Endothelial cell of umbilical vein (primary cell): ENCODE measurements at regions not wholly inside any gene's neighbourhood (a gene's known extent, or its start where the extent isn't known, plus 50 kb on each side); places are given as distances from the start of the nearest gene placed in this dataset.

ENCODE experiments used
- BruUV-seq: library from RNA; stranded (reverse); fragments of 400-500 nt; replicated peaks from 2 replicates; lab custom pipeline; 2021; lab: Mats Ljungman, UMichigan
- CTCF ChIA-PET: fragments of 300-600, 350-600 bp; sonication (Branson Sonifier 250); formaldehyde crosslinking; loops from one replicate; lab custom pipeline; 2021; ENCODE audit warnings: antibody characterized with exemption, inconsistent platforms; lab: Charles Lee
- POLR2A ChIA-PET: fragments of 300-600, 350-600 bp; sonication (Branson Sonifier 250); formaldehyde crosslinking; loops from one replicate; lab custom pipeline; 2021; ENCODE audit warnings: antibody characterized with exemption, inconsistent platforms; lab: Charles Lee
- DNase-seq: peaks from one replicate; pipeline ENCODE4 v3.0.0-alpha.2; 2011; ENCODE audit warnings: low read depth, low spot score
- FAIRE-seq: peaks from 2 replicates; lab custom pipeline; 2011; peaks lifted over from hg19 to GRCh38; lab: Jason Lieb, UNC
- H2AFZ ChIP-seq: 2 replicates; pipeline ENCODE4 v1.6.0; 2012; ENCODE audit warnings: low read depth, low read length, control low read depth, inconsistent platforms
- H3K27ac ChIP-seq: 2 replicates; pipeline ENCODE4 v1.5.1; 2011; ENCODE audit warnings: low read depth, mild to moderate bottlenecking, control low read depth, low read length, moderate library complexity; ENCODE audit not compliant: insufficient read depth
- H3K27me3 ChIP-seq, 2 experiments: 2 replicates each; pipeline versions ENCODE4 v1.6.0 to v1.6.1; 2011; ENCODE audit warnings: low read length in 2 of 2, mixed read lengths in 1 of 2; ENCODE audit not compliant: control insufficient read depth in 2 of 2, insufficient read depth in 2 of 2
- H3K36me3 ChIP-seq, 2 experiments: 2 replicates in 1 of 2; 3 replicates in 1 of 2; pipeline ENCODE4 v1.5.1; 2011; ENCODE audit warnings: low read length in 2 of 2, mild to moderate bottlenecking in 1 of 2, moderate library complexity in 1 of 2; ENCODE audit not compliant: control insufficient read depth in 2 of 2, insufficient read depth in 2 of 2; ENCODE audit errors: extremely low read depth in 1 of 2
- H3K4me1 ChIP-seq: 3 replicates; pipeline ENCODE4 v1.5.1; 2011; ENCODE audit warnings: mild to moderate bottlenecking, low read length; ENCODE audit not compliant: control insufficient read depth, insufficient read depth; ENCODE audit errors: extremely low read depth
- H3K4me2 ChIP-seq: 2 replicates; pipeline ENCODE4 v1.6.1; 2011; ENCODE audit warnings: low read length, control low read depth, mixed read lengths; ENCODE audit not compliant: insufficient read depth
- H3K4me3 ChIP-seq, 3 experiments: fragments of 200-600 bp in 1 of 3; sonication (generic), shearing (Covaris generic) in 1 of 3; replicated peaks in 1 of 3; 2 replicates each; pipeline ENCODE4 v1.5.1; 2011 to 2016; ENCODE audit warnings: control low read depth in 3 of 3, low read length in 3 of 3, mild to moderate bottlenecking in 2 of 3, inconsistent platforms in 1 of 3, low read depth in 1 of 3, moderate library complexity in 1 of 3; ENCODE audit not compliant: insufficient read depth in 1 of 3
- H3K79me2 ChIP-seq: 2 replicates; pipeline ENCODE4 v1.6.0; 2012; ENCODE audit warnings: low read length, inconsistent platforms; ENCODE audit not compliant: control insufficient read depth, insufficient read depth
- H3K9ac ChIP-seq: replicated peaks from 2 replicates; pipeline ENCODE3; 2011; ENCODE audit warnings: low read length, control low read depth; ENCODE audit not compliant: insufficient read depth; ENCODE audit errors: extremely low read depth
- H3K9me1 ChIP-seq: replicated peaks from 3 replicates; pipeline ENCODE4 v1.6.0; 2011; ENCODE audit warnings: mild to moderate bottlenecking, low read length; ENCODE audit not compliant: control insufficient read depth, insufficient read depth; ENCODE audit errors: extremely low read depth
- H3K9me3 ChIP-seq: replicated peaks from 2 replicates; pipeline ENCODE4 v1.5.1; 2012; ENCODE audit warnings: low read length, inconsistent platforms; ENCODE audit not compliant: control insufficient read depth, insufficient read depth
- H4K20me1 ChIP-seq: replicated peaks from 2 replicates; pipeline ENCODE3; 2011; ENCODE audit warnings: mild to moderate bottlenecking, low read length; ENCODE audit not compliant: control insufficient read depth, insufficient read depth; ENCODE audit errors: extremely low read depth
- EZH2 ChIP-seq: IDR thresholded peaks from 2 replicates; pipeline ENCODE4 v1.6.1; 2012; ENCODE audit warnings: borderline replicate concordance, low read depth, mild to moderate bottlenecking, moderate library complexity, low read length, inconsistent platforms; ENCODE audit not compliant: severe bottlenecking
- FOS ChIP-seq: IDR thresholded peaks from 2 replicates; pipeline ENCODE4 v1.6.1; 2011; ENCODE audit warnings: mild to moderate bottlenecking, low read length, moderate library complexity, borderline replicate concordance; ENCODE audit not compliant: insufficient read depth
- GATA2 ChIP-seq: IDR thresholded peaks from 2 replicates; pipeline ENCODE4 v1.7.0; 2011; ENCODE audit warnings: low read depth, mild to moderate bottlenecking, moderate library complexity, mixed read lengths, low read length; ENCODE audit not compliant: insufficient read length, insufficient read depth
- JUN ChIP-seq: IDR thresholded peaks from 2 replicates; pipeline ENCODE4 v1.6.1; 2011; ENCODE audit warnings: borderline replicate concordance, low read depth; ENCODE audit not compliant: insufficient read length, insufficient read depth
- MYC ChIP-seq: IDR thresholded peaks from one replicate; pipeline ENCODE4 v1.6.1; 2011; ENCODE audit warnings: mild to moderate bottlenecking, low read depth, low read length
- POLR2A ChIP-seq: IDR thresholded peaks from 2 replicates; pipeline ENCODE4 v1.6.1; 2012; ENCODE audit warnings: low read depth, mild to moderate bottlenecking, control low read depth, low read length
- POLR2AphosphoS5 ChIP-seq: IDR thresholded peaks from 2 replicates; pipeline ENCODE4 v1.6.1; 2012; ENCODE audit warnings: low read depth, mild to moderate bottlenecking, control low read depth, low read length, moderate library complexity; ENCODE audit not compliant: insufficient read depth
- dilution Hi-C: fragments of 300-500 bp; cut with MboI; formaldehyde crosslinking; loops from one replicate; pipeline ENCODE4 v1.15.0; 2019; ENCODE audit warnings: low sequenced_read_pairs; ENCODE audit not compliant: extremely low pct_ligation_motif_present
- intact Hi-C: fragments of 100-400 bp; cut with micrococcal nuclease; formaldehyde crosslinking; loops from one replicate; pipeline ENCODE4 v1.10.0; 2022
- TF ChIP-seq, protein P1 (sequence below): IDR thresholded peaks from 2 replicates; pipeline ENCODE4 v1.6.1; 2011; ENCODE audit not compliant: insufficient read depth, insufficient read length
- TF ChIP-seq, protein P2 (sequence below), 2 donors: IDR thresholded peaks; 1 replicate in 1 of 2; 2 replicates in 1 of 2; pipeline ENCODE4 v1.5.1; 2011; ENCODE audit warnings: low read length in 2 of 2, mild to moderate bottlenecking in 2 of 2, moderate library complexity in 2 of 2, control low read depth in 1 of 2, inconsistent platforms in 1 of 2, low read depth in 1 of 2; ENCODE audit not compliant: insufficient read depth in 1 of 2; ENCODE audit errors: extremely low read depth in 1 of 2

DNA sequence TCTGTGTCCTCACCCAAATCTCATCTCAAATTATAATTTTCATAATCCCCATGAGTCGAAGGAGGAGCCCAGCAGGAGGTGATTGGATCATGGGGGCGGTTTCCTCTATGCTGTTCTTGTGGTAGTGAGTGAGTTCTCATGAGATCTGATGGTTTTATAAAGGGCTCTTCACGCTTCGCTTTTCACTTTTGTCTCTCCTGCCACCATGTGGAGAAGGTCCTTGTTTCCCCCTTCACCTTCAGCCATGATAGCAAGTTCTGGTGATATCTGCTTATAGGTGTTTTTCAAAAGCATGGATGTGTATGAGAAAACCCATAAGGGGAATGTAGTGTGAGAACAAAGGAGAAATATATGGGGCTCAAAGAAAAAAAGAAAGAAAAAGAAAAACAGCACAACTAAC, 405.9 kb upstream of the RGS18 start:
- BruUV-seq, result no TSS peak
- ChIA-PET POLR2A (interaction anchor here (0.6 kb wide), 1 partner anchor 16 kb away, joined by 3 read pairs; no protein-coding TSS in a partner anchor), CTCF (no interaction called here)
- intact Hi-C loops, result loop anchor here (10.0 kb wide), 1 partner anchor 692 kb away; no protein-coding TSS in a partner anchor
- Histone ChIP-seq H3K36me3 (no peaks in the 10 kb centered on the region), H3K27ac (no peak overlapping the region), H2AFZ (no peak overlapping the region), H3K9me1 (no peaks in the 10 kb centered on the region), H3K4me3 (no peak overlapping the region), H4K20me1 (no peaks in the 10 kb centered on the region), H3K79me2 (no peaks in the 10 kb centered on the region), H3K9me3 (no peaks in the 10 kb centered on the region), H3K27me3 (no peaks in the 10 kb centered on the region), H3K9ac (no peak overlapping the region), H3K4me1 (no peaks in the 10 kb centered on the region), H3K4me2 (no peak overlapping the region)
- dilution Hi-C loops, result no loop called here
- DNase-seq, result no peak
- no peak for TF ChIP-seq EZH2
- TF ChIP-seq, protein P1, sequence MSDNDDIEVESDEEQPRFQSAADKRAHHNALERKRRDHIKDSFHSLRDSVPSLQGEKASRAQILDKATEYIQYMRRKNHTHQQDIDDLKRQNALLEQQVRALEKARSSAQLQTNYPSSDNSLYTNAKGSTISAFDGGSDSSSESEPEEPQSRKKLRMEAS, result no peak
- TF ChIP-seq FOS, result no peak
- TF ChIP-seq, protein P2, sequence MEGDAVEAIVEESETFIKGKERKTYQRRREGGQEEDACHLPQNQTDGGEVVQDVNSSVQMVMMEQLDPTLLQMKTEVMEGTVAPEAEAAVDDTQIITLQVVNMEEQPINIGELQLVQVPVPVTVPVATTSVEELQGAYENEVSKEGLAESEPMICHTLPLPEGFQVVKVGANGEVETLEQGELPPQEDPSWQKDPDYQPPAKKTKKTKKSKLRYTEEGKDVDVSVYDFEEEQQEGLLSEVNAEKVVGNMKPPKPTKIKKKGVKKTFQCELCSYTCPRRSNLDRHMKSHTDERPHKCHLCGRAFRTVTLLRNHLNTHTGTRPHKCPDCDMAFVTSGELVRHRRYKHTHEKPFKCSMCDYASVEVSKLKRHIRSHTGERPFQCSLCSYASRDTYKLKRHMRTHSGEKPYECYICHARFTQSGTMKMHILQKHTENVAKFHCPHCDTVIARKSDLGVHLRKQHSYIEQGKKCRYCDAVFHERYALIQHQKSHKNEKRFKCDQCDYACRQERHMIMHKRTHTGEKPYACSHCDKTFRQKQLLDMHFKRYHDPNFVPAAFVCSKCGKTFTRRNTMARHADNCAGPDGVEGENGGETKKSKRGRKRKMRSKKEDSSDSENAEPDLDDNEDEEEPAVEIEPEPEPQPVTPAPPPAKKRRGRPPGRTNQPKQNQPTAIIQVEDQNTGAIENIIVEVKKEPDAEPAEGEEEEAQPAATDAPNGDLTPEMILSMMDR (IDR thresholded peaks at IDR 0.05; ENCODE audit: extremely low read depth in 1 of 2, insufficient read depth in 1 of 2, low read depth in 1 of 2, low read length in 2 of 2), result no peak
- no peak for TF ChIP-seq MYC
- TF ChIP-seq GATA2, result no peak
- TF ChIP-seq POLR2A, result no peak
- no peak for TF ChIP-seq POLR2AphosphoS5
- TF ChIP-seq JUN, result no peak
- FAIRE-seq, result no peak
